GM12878 (cell line): ENCODE measurements at regions not wholly inside any gene's neighbourhood (a gene's known extent, or its start where the extent isn't known, plus 50 kb on each side); places are given as distances from the start of the nearest gene placed in this dataset.

ENCODE experiments used
- ATAC-seq: fragments of 200-7000 bp; cut with Tn5 transposase; 3 replicates; pipeline ENCODE4 v1.9.1; 2020; ENCODE audit warnings: mild to moderate bottlenecking, moderate library complexity
- BruUV-seq: library from RNA; stranded (reverse); fragments of 400-500 nt; replicated peaks from 2 replicates; lab custom pipeline; 2021; lab: Mats Ljungman, UMichigan
- CTCF ChIA-PET: fragments of 300-600 bp; sonication (Branson Sonifier 250); formaldehyde crosslinking; extraction: SDS; loops from one replicate; lab custom pipeline; 2021; ENCODE audit warnings: inconsistent platforms; lab: Yijun Ruan, JAX
- POLR2A ChIA-PET: fragments of 350-600 bp; formaldehyde crosslinking; extraction: SDS; loops from one replicate; lab custom pipeline; 2021; ENCODE audit warnings: inconsistent platforms; lab: Charles Lee
- RAD21 ChIA-PET: fragments of 300-600 bp; sonication (Branson Sonifier 250); formaldehyde crosslinking; loops from one replicate; lab custom pipeline; 2023; ENCODE audit warnings: antibody characterized with exemption; ENCODE audit not compliant: unreplicated experiment; lab: Charles Lee
- SMC1A ChIA-PET: fragments of 300-600 bp; sonication (Branson Sonifier 250); formaldehyde crosslinking; loops from one replicate; lab custom pipeline; 2023; ENCODE audit not compliant: unreplicated experiment, uncharacterized antibody; lab: Charles Lee
- DNase-seq: peaks from one replicate; pipeline ENCODE4 v3.0.0-alpha.2; 2011; ENCODE audit warnings: low read depth, low spot score
- FAIRE-seq: peaks from 3 replicates; lab custom pipeline; 2011; peaks lifted over from hg19 to GRCh38; lab: Jason Lieb, UNC
- H2AFZ ChIP-seq: 2 replicates; pipeline ENCODE4 v1.6.0; 2011; ENCODE audit warnings: low read depth, low read length, control low read depth; ENCODE audit not compliant: control insufficient read depth
- H3K27ac ChIP-seq: 2 replicates; pipeline ENCODE4 v1.5.1; 2011; ENCODE audit warnings: control low read depth; ENCODE audit not compliant: control insufficient read depth, insufficient read depth
- H3K27me3 ChIP-seq, 2 experiments: replicated peaks in 1 of 2; 2 replicates each; pipeline versions ENCODE4 v1.6.0 to v1.6.1; 2011; ENCODE audit warnings: low read length in 1 of 2; ENCODE audit not compliant: control insufficient read depth in 2 of 2, insufficient read depth in 2 of 2
- H3K36me3 ChIP-seq, 2 experiments: 2 replicates each; pipeline ENCODE4 v1.5.1; 2011; ENCODE audit warnings: low read length in 1 of 2; ENCODE audit not compliant: control insufficient read depth in 2 of 2, insufficient read depth in 2 of 2
- H3K4me1 ChIP-seq: 2 replicates; pipeline ENCODE4 v1.6.1; 2011; ENCODE audit warnings: mild to moderate bottlenecking, low read length, moderate library complexity, mixed read lengths; ENCODE audit not compliant: control insufficient read depth, insufficient read depth
- H3K4me2 ChIP-seq: 2 replicates; pipeline ENCODE4 v1.6.0; 2011; ENCODE audit warnings: control low read depth; ENCODE audit not compliant: control insufficient read depth, insufficient read depth
- H3K4me3 ChIP-seq: fragments of 200-600 bp; sonication (generic); 2 replicates; pipeline ENCODE4 v1.5.1; 2016
- H3K79me2 ChIP-seq: 2 replicates; pipeline ENCODE4 v1.6.0; 2011; ENCODE audit warnings: low read length; ENCODE audit not compliant: control insufficient read depth, insufficient read depth
- H3K9ac ChIP-seq: 2 replicates; pipeline ENCODE4 v1.8.0; 2011; ENCODE audit warnings: low read length, control low read depth, mixed read lengths; ENCODE audit not compliant: control insufficient read depth, insufficient read depth
- H3K9me3 ChIP-seq: replicated peaks from 3 replicates; pipeline ENCODE4 v1.5.1; 2011; ENCODE audit warnings: mild to moderate bottlenecking, low read length; ENCODE audit not compliant: control insufficient read depth, insufficient read depth
- H4K20me1 ChIP-seq: 2 replicates; pipeline ENCODE4 v1.6.0; 2011; ENCODE audit not compliant: control insufficient read depth, insufficient read depth
- CHD4 ChIP-seq: fragments of 200-600 bp; sonication (generic); IDR thresholded peaks from 2 replicates; pipeline ENCODE4 v1.6.1; 2016; ENCODE audit warnings: mild to moderate bottlenecking
- CREB1 ChIP-seq: IDR thresholded peaks from 2 replicates; pipeline ENCODE4 v1.6.1; 2012; ENCODE audit warnings: low read depth, mild to moderate bottlenecking, inconsistent platforms
- FOXK2 ChIP-seq: fragments of 450-650 bp; IDR thresholded peaks from 2 replicates; pipeline ENCODE4 v1.6.1; 2017; ENCODE audit warnings: mild to moderate bottlenecking, moderate library complexity
- HDGF ChIP-seq: fragments of 450-650 bp; IDR thresholded peaks from 2 replicates; pipeline ENCODE4 v1.6.1; 2016; ENCODE audit warnings: antibody characterized with exemption
- KLF5 ChIP-seq: fragments of 450-650 bp; IDR thresholded peaks from 2 replicates; pipeline ENCODE4 v1.6.1; 2014; ENCODE audit warnings: mild to moderate bottlenecking; ENCODE audit not compliant: partially characterized antibody
- NFIC ChIP-seq: IDR thresholded peaks from 2 replicates; pipeline ENCODE4 v1.6.1; 2012; ENCODE audit warnings: low read depth, mild to moderate bottlenecking, inconsistent platforms, low read length, moderate library complexity
- NR2C2 ChIP-seq: IDR thresholded peaks from 2 replicates; pipeline ENCODE4 v1.6.1; 2011; ENCODE audit warnings: borderline replicate concordance, low read depth; ENCODE audit not compliant: control insufficient read depth, insufficient read length
- PAX8 ChIP-seq: fragments of 450-650 bp; IDR thresholded peaks from 2 replicates; pipeline ENCODE4 v1.6.1; 2017; ENCODE audit warnings: mild to moderate bottlenecking, moderate library complexity
- POLR2AphosphoS2 ChIP-seq: IDR thresholded peaks from 2 replicates; pipeline ENCODE4 v1.6.1; 2011; ENCODE audit warnings: low read depth, mild to moderate bottlenecking, low read length, improper control_type of control experiment, moderate library complexity
- POU2F2 ChIP-seq: IDR thresholded peaks from 3 replicates; pipeline ENCODE4 v1.6.1; 2011; ENCODE audit warnings: low read depth, mild to moderate bottlenecking, low read length, borderline replicate concordance
- RAD51 ChIP-seq: fragments of 450-650 bp; IDR thresholded peaks from 2 replicates; pipeline ENCODE4 v1.6.1; 2016; ENCODE audit warnings: moderate library complexity, mild to moderate bottlenecking, inconsistent platforms
- SMAD1 ChIP-seq: fragments of 450-650 bp; IDR thresholded peaks from 2 replicates; pipeline ENCODE4 v1.6.1; 2018; ENCODE audit warnings: mild to moderate bottlenecking, low read depth; ENCODE audit not compliant: partially characterized antibody
- TCF3 ChIP-seq: IDR thresholded peaks from 2 replicates; pipeline ENCODE4 v1.6.1; 2012; ENCODE audit warnings: low read depth, mild to moderate bottlenecking, low read length, borderline replicate concordance; ENCODE audit not compliant: insufficient read depth
- WGBS: methylation state at CpG from one replicate; pipeline ENCODE4 v1.1.6; 2016; ENCODE audit warnings: low lambda C conversion rate; ENCODE audit not compliant: insufficient replicate concordance, insufficient coverage; ENCODE audit errors: missing lambda C conversion rate; 5-methylcytosine and 5-hydroxymethylcytosine counted together
- in situ Hi-C: fragments of 300-500 bp; cut with MboI; formaldehyde crosslinking; loops from 9 replicates; pipeline ENCODE4 v1.14.3; 2018; ENCODE audit warnings: mixed read lengths
- intact Hi-C: fragments of 100-400 bp; cut with micrococcal nuclease; formaldehyde crosslinking; loops from one replicate; pipeline ENCODE4 v1.14.2; 2022; ENCODE audit not compliant: unreplicated experiment
- TF ChIP-seq, protein P1 (sequence below): IDR thresholded peaks from 2 replicates; pipeline ENCODE4 v1.6.1; 2012; ENCODE audit warnings: low read depth, low read length, improper control_type of control experiment
- TF ChIP-seq, protein P2 (sequence below): fragments of 450-650 bp; IDR thresholded peaks from 2 replicates; pipeline ENCODE4 v1.6.1; 2016; ENCODE audit warnings: mild to moderate bottlenecking
- TF ChIP-seq, protein P3 (sequence below): fragments of 450-650 bp; formaldehyde crosslinking; IDR thresholded peaks from 2 replicates; pipeline ENCODE4 v1.5.0; 2022; ENCODE audit warnings: mild to moderate bottlenecking, missing genetic modification characterization

DNA sequence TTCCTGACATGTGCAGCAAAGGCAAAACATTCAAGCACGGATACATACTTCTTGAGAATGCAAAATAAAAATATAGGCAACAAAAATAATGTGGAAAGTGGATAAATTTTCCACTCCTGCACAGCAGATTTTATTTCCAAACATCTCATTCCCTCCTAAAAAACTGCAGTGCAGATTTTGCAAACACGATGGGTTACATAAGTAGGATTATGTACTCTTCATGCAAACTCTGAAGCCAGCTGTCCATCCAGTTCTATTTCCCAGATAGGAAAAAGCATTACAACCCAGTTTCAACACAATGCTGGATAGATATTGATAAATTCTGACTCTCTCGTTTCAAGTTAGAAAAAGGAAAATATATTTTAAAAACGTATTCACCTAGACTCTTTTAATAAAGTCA, 52.7 kb upstream of the CCNG1 start:
- BruUV-seq: no TSS peak
- in situ Hi-C loops: no loop called here
- SMC1A ChIA-PET: no interaction called here
- H4K20me1 ChIP-seq: no peaks in the 10 kb centered on the region
- no peak overlapping the region for H3K4me3 ChIP-seq
- ATAC-seq: no peak
- no peaks in the 10 kb centered on the region for H3K79me2 ChIP-seq
- H3K27me3 ChIP-seq: no peaks in the 10 kb centered on the region
- TF ChIP-seq, protein P1, sequence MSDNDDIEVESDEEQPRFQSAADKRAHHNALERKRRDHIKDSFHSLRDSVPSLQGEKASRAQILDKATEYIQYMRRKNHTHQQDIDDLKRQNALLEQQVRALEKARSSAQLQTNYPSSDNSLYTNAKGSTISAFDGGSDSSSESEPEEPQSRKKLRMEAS: no peak
- no peak for TF ChIP-seq CREB1
- TF ChIP-seq, all 136 proteins: peak for 0
- RAD21 ChIA-PET: no interaction called here
- Histone ChIP-seq H3K4me2 (no peak overlapping the region), H3K4me1 (no peaks in the 10 kb centered on the region), H3K36me3 (no peaks in the 10 kb centered on the region), H2AFZ (no peak overlapping the region), H3K27ac (no peak overlapping the region), H3K9ac (no peak overlapping the region), H3K9me3 (no peaks in the 10 kb centered on the region; the same call in 2 of the 3 replicates)
- no peak for FAIRE-seq
- 51% methylated on average over 4 of the region's 4 CpGs for WGBS
- intact Hi-C loops: no loop called here
- DNase-seq: no peak
- POLR2A ChIA-PET: no interaction called here
- CTCF ChIA-PET: no interaction called here

DNA sequence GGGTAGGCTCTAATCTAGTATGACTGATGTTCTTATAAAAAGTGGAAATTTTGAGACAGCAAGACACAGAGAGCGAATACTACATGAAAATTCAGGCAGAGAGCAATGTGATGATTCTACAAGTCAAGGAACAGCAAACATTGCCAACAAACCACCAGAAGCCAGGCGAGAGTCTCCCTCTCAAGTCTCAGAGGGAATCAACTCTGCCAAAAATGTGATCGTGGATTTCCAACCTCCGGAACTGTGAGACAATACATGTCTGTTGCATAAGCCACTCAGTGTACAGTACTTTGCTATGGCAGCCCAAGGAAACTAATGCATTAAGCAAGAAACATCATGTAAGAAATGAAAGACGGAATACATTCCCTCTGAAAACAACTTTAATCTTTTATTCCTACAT, 52.1 kb upstream of the CCNG1 start:
- H3K36me3 ChIP-seq: no peaks in the 10 kb centered on the region
- ChIA-PET POLR2A (no interaction called here), CTCF (no interaction called here), RAD21 (no interaction called here), SMC1A (no interaction called here)
- in situ Hi-C loops (no loop called here), intact Hi-C loops (no loop called here)
- no peak overlapping the region for H2AFZ ChIP-seq
- no peaks in the 10 kb centered on the region for H3K79me2 ChIP-seq
- no TSS peak for BruUV-seq
- no peak overlapping the region for H3K9ac ChIP-seq
- H3K27ac ChIP-seq: no peak overlapping the region
- no peaks in the 10 kb centered on the region for H3K27me3 ChIP-seq
- no peak overlapping the region for H3K4me2 ChIP-seq
- no peaks in the 10 kb centered on the region for H3K4me1 ChIP-seq
- DNase-seq: no peak
- no peak for ATAC-seq
- WGBS: 51% methylated on average over 5 of the region's 5 CpGs
- H3K9me3 ChIP-seq: no peaks in the 10 kb centered on the region; the same call in 2 of the 3 replicates
- no peak overlapping the region for H3K4me3 ChIP-seq
- no peak for FAIRE-seq
- H4K20me1 ChIP-seq: no peaks in the 10 kb centered on the region
- no peak for TF ChIP-seq POLR2AphosphoS2
- TF ChIP-seq NFIC: no peak
- no peak for TF ChIP-seq CHD4
- no peak for TF ChIP-seq KLF5
- TF ChIP-seq SMAD1: no peak
- no peak for TF ChIP-seq RAD51
- no peak for TF ChIP-seq PAX8
- TF ChIP-seq, protein P2, sequence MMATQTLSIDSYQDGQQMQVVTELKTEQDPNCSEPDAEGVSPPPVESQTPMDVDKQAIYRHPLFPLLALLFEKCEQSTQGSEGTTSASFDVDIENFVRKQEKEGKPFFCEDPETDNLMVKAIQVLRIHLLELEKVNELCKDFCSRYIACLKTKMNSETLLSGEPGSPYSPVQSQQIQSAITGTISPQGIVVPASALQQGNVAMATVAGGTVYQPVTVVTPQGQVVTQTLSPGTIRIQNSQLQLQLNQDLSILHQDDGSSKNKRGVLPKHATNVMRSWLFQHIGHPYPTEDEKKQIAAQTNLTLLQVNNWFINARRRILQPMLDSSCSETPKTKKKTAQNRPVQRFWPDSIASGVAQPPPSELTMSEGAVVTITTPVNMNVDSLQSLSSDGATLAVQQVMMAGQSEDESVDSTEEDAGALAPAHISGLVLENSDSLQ: no peak
- TF ChIP-seq POU2F2: no peak
- no peak for TF ChIP-seq HDGF
- TF ChIP-seq FOXK2: no peak
- no peak for TF ChIP-seq NR2C2
- TF ChIP-seq, protein P3, sequence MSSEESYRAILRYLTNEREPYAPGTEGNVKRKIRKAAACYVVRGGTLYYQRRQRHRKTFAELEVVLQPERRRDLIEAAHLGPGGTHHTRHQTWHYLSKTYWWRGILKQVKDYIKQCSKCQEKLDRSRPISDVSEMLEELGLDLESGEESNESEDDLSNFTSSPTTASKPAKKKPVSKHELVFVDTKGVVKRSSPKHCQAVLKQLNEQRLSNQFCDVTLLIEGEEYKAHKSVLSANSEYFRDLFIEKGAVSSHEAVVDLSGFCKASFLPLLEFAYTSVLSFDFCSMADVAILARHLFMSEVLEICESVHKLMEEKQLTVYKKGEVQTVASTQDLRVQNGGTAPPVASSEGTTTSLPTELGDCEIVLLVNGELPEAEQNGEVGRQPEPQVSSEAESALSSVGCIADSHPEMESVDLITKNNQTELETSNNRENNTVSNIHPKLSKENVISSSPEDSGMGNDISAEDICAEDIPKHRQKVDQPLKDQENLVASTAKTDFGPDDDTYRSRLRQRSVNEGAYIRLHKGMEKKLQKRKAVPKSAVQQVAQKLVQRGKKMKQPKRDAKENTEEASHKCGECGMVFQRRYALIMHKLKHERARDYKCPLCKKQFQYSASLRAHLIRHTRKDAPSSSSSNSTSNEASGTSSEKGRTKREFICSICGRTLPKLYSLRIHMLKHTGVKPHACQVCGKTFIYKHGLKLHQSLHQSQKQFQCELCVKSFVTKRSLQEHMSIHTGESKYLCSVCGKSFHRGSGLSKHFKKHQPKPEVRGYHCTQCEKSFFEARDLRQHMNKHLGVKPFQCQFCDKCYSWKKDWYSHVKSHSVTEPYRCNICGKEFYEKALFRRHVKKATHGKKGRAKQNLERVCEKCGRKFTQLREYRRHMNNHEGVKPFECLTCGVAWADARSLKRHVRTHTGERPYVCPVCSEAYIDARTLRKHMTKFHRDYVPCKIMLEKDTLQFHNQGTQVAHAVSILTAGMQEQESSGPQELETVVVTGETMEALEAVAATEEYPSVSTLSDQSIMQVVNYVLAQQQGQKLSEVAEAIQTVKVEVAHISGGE (CRISPR knock-in tag): no peak
- no peak for TF ChIP-seq TCF3
